ENCODE measurements at regions not wholly inside any gene's neighbourhood (a gene's known extent, or its start where the extent isn't known, plus 50 kb on each side); places are given as distances from the start of the nearest gene placed in this dataset.

GRCh38 chr17:12357600-12357999, 308.1 kb upstream of the MYOCD start:
- POLR2A ChIA-PET = no interaction called here
- DNase-seq (ENCODE audit: low read depth) = no peak
- CTCF ChIA-PET = interaction anchor here (1.0 kb wide), 1 partner anchor 11 kb away, joined by 3 read pairs; no protein-coding TSS in a partner anchor
- no peak for TF ChIP-seq CTCF (IDR thresholded peaks at IDR 0.05; ENCODE audit: insufficient read depth, low read depth, low read length)
- Histone ChIP-seq H3K36me3 (ENCODE audit: control insufficient read depth, insufficient read depth, low read length) (no peaks in the 10 kb centered on the region), H3K27me3 (ENCODE audit: control insufficient read depth, insufficient read depth, low read length) (no peaks in the 10 kb centered on the region), H3K4me3 (ENCODE audit: low read depth, low read length) (no peak overlapping the region)

- no peak overlapping the region for H3K4me3 ChIP-seq (ENCODE audit: low read depth, low read length)
- ChIA-PET CTCF (interaction anchor here (1.0 kb wide), 1 partner anchor 12 kb away, joined by 3 read pairs; no protein-coding TSS in a partner anchor), POLR2A (no interaction called here)
- no peaks in the 10 kb centered on the region for H3K36me3 ChIP-seq (ENCODE audit: control insufficient read depth, insufficient read depth, low read length)
- no peak for TF ChIP-seq CTCF (IDR thresholded peaks at IDR 0.05; ENCODE audit: insufficient read depth, low read depth, low read length)
- H3K27me3 ChIP-seq (ENCODE audit: control insufficient read depth, insufficient read depth, low read length) = no peaks in the 10 kb centered on the region
- DNase-seq (ENCODE audit: low read depth) = no peak
Measured at GRCh38 chr17:12358477-12358876, 307.2 kb upstream of the MYOCD start.

- POLR2A ChIA-PET = no interaction called here
- Histone ChIP-seq H3K4me3 (ENCODE audit: low read depth, low read length) (no peak overlapping the region), H3K36me3 (ENCODE audit: control insufficient read depth, insufficient read depth, low read length) (no peaks in the 10 kb centered on the region), H3K27me3 (ENCODE audit: control insufficient read depth, insufficient read depth, low read length) (no peaks in the 10 kb centered on the region; the same call in 1 of the 2 replicates)
- DNase-seq (ENCODE audit: low read depth) = no peak
- TF ChIP-seq CTCF (IDR thresholded peaks at IDR 0.05; ENCODE audit: insufficient read depth, low read depth, low read length) = no peak
- CTCF ChIA-PET = interaction anchor here (1.0 kb wide), 1 partner anchor 10 kb away, joined by 3 read pairs; no protein-coding TSS in a partner anchor
Measured at GRCh38 chr17:12362853-12363455, 302.7 kb upstream of the MYOCD start.

- no peaks in the 10 kb centered on the region for H3K36me3 ChIP-seq (ENCODE audit: control insufficient read depth, insufficient read depth, low read length)
- ChIA-PET CTCF (interaction anchor here (1.5 kb wide), 1 partner anchor 20 kb away, joined by 3 read pairs; no protein-coding TSS in a partner anchor), POLR2A (no interaction called here)
- no peaks in the 10 kb centered on the region; the same call in 1 of the 2 replicates for H3K27me3 ChIP-seq (ENCODE audit: control insufficient read depth, insufficient read depth, low read length)
- no peak for TF ChIP-seq CTCF (IDR thresholded peaks at IDR 0.05; ENCODE audit: insufficient read depth, low read depth, low read length)
- DNase-seq (ENCODE audit: low read depth) = no peak
- no peak overlapping the region for H3K4me3 ChIP-seq (ENCODE audit: low read depth, low read length)
Measured at GRCh38 chr17:12365805-12366204, 299.9 kb upstream of the MYOCD start.

- DNase-seq (ENCODE audit: low read depth) = no peak
- Histone ChIP-seq H3K36me3 (ENCODE audit: control insufficient read depth, insufficient read depth, low read length) (no peaks in the 10 kb centered on the region), H3K27me3 (ENCODE audit: control insufficient read depth, insufficient read depth, low read length) (no peaks in the 10 kb centered on the region; the same call in 1 of the 2 replicates), H3K4me3 (ENCODE audit: low read depth, low read length) (no peak overlapping the region)
- CTCF ChIA-PET = no interaction called here
- POLR2A ChIA-PET = no interaction called here
- no peak for TF ChIP-seq CTCF (IDR thresholded peaks at IDR 0.05; ENCODE audit: insufficient read depth, low read depth, low read length)
Measured at GRCh38 chr17:12369065-12369464, 296.6 kb upstream of the MYOCD start.

All from BJ (cell line).